Activated T-helper 17 cell treated with anti-CD3 and anti-CD28 coated beads, Interleukin-2, amount 50 U/mL, for 72 hours (primary cell): ENCODE measurements at regions not wholly inside any gene's neighbourhood (a gene's known extent, or its start where the extent isn't known, plus 50 kb on each side); places are given as distances from the start of the nearest gene placed in this dataset.

ENCODE experiments used
- ATAC-seq: fragments of 150-1000 bp; cut with Tn5 transposase; replicated peaks from 2 replicates; pipeline ENCODE4 v1.10.0; 2021; ENCODE audit warnings: mild to moderate bottlenecking, moderate library complexity
- H3K27ac Mint-ChIP-seq: one replicate; pipeline ENCODE4 v1.8.0; 2022; ENCODE audit warnings: mixed read lengths
- H3K27me3 Mint-ChIP-seq: one replicate; pipeline ENCODE4 v1.8.0; 2022; ENCODE audit warnings: mixed read lengths
- H3K36me3 Mint-ChIP-seq: one replicate; pipeline ENCODE4 v1.8.0; 2022; ENCODE audit warnings: low read depth, mild to moderate bottlenecking, mixed read lengths
- H3K4me1 Mint-ChIP-seq: one replicate; pipeline ENCODE4 v1.8.0; 2022; ENCODE audit warnings: mixed read lengths
- H3K4me3 Mint-ChIP-seq: one replicate; pipeline ENCODE4 v1.8.0; 2022; ENCODE audit warnings: mild to moderate bottlenecking, mixed read lengths
- H3K9me3 Mint-ChIP-seq: one replicate; pipeline ENCODE4 v1.8.0; 2022; ENCODE audit warnings: mixed read lengths

DNA sequence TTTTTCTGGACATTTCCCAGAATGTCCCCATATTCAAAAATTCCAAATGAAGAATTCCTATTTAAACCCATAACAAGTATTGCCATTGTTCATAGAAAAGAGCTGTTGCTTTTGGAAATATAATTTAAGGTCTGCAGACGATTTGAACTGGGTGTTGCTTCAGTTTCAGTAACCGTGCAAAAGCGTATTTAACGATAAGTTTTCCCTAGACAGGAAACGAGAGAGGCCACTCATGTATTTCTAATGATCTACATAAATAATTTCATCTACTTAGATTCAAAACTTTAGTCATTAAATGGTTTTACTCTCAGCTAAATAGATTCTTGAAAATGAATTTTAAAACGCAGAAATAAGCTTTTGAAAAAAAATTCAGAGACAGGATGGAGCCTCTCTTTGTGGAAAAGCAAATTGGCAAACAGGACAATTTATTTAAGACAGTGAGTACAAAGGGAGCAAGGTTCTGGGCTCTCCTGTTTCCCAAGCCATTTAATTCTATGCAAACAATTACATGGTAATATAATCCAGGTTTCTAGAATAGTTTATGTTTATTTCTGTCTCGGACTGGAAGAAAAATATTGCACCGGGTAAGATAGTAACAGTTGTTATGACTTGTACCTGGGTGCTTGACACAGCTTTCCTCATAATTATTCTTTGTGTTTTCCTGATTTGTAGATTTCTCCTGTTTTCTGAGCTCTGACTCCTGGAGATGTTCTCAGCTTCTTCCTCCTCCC is 263.0 kb downstream of the BAMBI start:
- Mint-ChIP-seq H3K4me1 (no peaks in the 10 kb centered on the region), H3K27ac (no peak overlapping the region), H3K9me3 (peaks cover 5% of the 10 kb centered on the region), H3K27me3 (no peaks in the 10 kb centered on the region), H3K36me3 (no peaks in the 10 kb centered on the region), H3K4me3 (no peak overlapping the region)
- ATAC-seq, result no peak

DNA sequence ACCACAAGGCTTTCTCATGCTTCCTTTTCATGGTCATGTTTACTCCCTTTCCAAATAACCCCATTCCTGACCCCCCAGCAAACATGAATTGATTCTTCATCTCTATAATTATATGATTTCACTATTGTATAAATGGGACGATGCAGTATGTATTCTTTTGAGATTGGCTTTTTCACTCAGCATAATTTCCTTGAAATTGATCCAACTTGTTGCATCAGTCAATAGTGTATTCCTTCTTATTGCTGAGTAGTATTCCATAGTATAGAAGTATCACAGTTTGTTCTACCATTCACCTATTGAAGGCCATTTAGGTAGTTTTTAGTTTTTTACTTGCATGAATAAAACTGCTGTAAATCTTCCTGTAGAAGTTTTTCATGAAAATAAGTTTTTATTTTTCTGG is 264.7 kb downstream of the BAMBI start:
- Mint-ChIP-seq H3K27ac (no peak overlapping the region), H3K27me3 (peaks cover 7% of the 10 kb centered on the region), H3K4me1 (no peaks in the 10 kb centered on the region), H3K9me3 (peaks cover 5% of the 10 kb centered on the region), H3K4me3 (no peak overlapping the region), H3K36me3 (no peaks in the 10 kb centered on the region)
- no peak for ATAC-seq

DNA sequence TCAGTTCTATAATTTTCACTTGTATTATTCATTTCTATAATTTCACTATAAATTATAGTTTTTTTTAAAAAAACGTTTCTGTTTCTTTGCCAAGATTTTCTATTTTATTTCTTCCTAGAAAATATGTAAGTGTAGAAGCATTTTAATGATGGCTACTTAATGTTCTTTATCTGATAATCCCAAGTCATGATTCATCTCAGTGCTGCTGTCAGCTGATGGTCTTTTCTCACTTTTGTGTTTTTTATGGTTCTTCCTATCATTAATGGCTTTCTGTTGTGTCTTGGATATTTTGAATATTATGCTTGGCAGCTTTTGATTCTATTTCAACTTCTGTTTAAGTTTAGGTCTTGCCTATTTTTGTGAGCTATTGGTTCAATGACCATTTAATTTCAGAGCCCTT is 268.6 kb downstream of the BAMBI start:
- H3K9me3 Mint-ChIP-seq, result peaks cover 5% of the 10 kb centered on the region
- no peaks in the 10 kb centered on the region for H3K36me3 Mint-ChIP-seq
- no peak overlapping the region for H3K27ac Mint-ChIP-seq
- H3K4me3 Mint-ChIP-seq, result no peak overlapping the region
- no peak for ATAC-seq
- peaks cover 18% of the 10 kb centered on the region for H3K27me3 Mint-ChIP-seq
- no peaks in the 10 kb centered on the region for H3K4me1 Mint-ChIP-seq

DNA sequence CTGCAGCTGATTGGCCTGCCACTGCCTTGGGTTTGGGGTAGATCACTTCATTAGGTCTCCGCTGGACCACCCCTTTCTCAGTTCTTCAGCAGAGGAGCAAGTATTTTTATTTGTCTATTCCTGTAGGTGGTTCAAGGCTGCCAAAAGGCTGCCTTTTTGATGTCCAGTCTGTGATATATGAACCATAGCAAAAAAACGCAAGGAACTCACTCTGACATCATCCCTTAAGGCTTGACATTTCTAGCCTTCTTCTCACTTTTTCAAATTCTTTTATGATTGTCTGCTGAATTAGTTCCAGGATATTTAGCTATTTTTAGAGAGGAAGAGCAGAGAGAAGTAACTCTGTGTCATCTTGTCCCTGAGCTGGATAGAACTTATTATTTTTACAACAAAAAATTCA is 269.2 kb downstream of the BAMBI start:
- Mint-ChIP-seq H3K36me3 (no peaks in the 10 kb centered on the region), H3K4me1 (no peaks in the 10 kb centered on the region), H3K27me3 (peaks cover 18% of the 10 kb centered on the region), H3K27ac (no peak overlapping the region), H3K4me3 (no peak overlapping the region), H3K9me3 (peaks cover 5% of the 10 kb centered on the region)
- no peak for ATAC-seq

DNA sequence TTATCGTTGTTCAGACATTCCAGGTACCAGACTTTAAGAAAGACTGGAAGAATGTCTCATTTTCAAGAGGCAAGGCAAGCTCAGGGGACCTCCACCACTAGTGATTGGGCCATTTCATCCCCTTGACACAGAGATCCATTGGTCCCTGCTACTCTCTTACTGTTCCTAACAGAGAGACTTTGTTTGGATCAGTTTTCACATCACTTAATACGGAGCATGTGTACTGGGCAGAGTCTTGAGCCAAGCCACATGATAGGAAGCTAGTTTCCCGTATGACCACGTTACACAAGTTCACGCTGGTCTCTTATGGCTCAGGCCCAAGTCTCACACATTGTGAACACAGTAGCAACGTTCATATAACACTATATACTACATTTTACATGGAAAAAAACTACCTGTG is 269.9 kb downstream of the BAMBI start:
- H3K27ac Mint-ChIP-seq, result no peak overlapping the region
- no peak overlapping the region for H3K4me3 Mint-ChIP-seq
- no peaks in the 10 kb centered on the region for H3K4me1 Mint-ChIP-seq
- no peak for ATAC-seq
- peaks cover 5% of the 10 kb centered on the region for H3K9me3 Mint-ChIP-seq
- no peaks in the 10 kb centered on the region for H3K36me3 Mint-ChIP-seq
- peaks cover 21% of the 10 kb centered on the region for H3K27me3 Mint-ChIP-seq

DNA sequence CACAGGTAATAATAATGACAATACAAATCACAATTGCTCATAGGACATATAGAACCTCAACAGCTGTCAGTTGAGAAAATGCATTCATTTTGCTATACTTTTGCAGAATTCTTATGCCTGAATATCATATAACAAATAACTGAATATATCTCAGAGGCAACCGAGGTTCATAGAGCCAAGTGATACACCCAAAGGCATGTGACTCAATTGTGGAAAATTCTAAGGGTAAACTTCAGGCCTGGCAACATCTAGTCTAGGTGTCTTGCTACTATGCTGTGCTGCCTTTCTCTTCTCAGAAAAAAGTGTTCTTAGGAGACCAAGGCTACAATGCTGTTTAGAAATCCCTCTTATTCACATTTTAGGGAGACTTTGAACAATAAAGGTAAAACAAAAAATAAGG is 270.7 kb downstream of the BAMBI start:
- Mint-ChIP-seq H3K36me3 (no peaks in the 10 kb centered on the region), H3K27ac (no peak overlapping the region), H3K27me3 (peaks cover 26% of the 10 kb centered on the region), H3K9me3 (peaks cover 5% of the 10 kb centered on the region), H3K4me3 (no peak overlapping the region), H3K4me1 (no peaks in the 10 kb centered on the region)
- ATAC-seq, result no peak

DNA sequence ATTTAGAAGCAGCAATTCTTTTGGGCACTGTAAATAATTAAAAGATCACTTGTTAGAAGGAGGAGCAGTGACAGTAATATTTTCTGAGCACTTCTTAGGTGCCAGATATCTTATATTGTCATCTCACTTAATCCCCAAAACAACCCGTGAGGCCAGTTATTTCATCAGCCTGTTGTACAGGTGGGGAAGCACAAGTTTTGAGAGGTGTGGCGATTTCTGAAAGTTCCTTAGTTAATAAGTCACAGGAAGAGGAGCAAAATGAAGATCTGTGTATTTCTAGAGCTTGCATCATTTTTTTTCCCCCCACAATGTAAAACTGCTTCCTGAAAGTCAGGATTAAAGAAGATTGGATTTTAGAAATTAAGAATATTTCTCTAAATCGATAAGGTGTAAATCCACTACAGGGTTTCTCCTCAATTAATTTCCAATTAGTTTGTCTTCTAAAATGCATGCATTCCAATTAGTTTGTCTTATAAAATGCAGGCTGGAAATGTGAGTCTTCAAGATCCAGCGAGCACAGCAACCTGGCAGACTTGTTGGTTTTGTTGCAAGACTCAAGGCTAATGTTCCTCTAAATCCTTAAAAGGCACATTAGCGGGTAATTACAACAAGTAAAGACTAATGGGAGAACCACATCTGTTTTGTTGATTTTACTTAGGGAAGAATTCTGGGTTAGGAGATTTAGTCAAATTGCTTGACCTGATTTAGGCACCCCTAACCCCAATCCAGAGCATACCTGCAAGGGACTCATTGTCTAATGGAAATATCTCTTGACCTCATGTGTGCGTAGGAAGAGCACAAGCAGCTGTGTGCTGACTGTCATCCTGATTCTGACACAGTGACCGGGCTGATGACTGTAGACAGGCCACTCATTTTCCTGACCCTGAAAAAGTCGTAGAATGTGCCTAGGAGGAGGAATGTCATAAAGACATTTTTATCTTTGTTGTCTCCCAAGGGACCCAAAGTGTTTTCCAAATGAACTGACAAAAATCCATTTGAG is 272.0 kb downstream of the BAMBI start:
- Mint-ChIP-seq H3K36me3 (no peaks in the 10 kb centered on the region), H3K4me3 (no peak overlapping the region), H3K27ac (no peak overlapping the region), H3K27me3 (peaks cover 36% of the 10 kb centered on the region), H3K4me1 (no peaks in the 10 kb centered on the region), H3K9me3 (peaks cover 5% of the 10 kb centered on the region)
- ATAC-seq, result no peak

DNA sequence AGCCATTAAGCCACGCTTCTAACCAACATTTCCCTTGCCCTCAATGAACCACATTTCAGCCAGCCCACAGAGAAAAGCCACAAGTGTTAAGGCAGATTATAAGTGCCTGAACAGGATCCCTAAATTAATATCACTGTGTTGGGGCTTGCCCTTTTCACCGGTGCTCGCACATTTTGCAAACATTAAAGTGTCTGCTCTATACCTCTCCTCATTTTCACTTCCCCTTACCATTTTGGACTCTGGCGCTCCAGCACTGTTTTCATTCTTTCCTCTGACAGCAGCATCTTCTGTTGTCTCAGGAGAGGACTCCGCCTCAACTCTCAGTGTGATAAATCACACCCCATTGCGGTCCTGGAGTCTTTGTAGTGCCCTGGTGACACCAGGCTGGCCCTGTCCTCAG is 274.2 kb downstream of the BAMBI start:
- no peak overlapping the region for H3K27ac Mint-ChIP-seq

DNA sequence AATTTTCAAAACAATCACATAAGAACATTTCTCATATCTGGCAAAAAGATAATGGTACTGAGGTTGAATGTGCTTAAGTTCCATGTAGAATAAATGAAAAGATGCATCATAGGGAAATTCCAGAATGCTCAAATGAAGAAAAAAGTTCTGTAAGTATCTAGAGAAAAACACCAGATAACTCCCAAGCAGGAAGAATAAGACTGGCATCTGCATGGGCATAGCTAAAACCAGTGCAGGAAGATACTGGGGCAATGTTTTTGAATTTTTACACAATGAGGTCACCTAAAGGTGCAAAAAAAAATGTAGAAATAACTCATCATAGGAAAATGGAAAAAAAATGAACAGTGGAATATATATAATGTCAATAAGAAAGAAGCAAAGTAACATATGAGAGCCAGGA is 275.2 kb downstream of the BAMBI start:
- no peak for ATAC-seq
- H3K4me3 Mint-ChIP-seq, result no peak overlapping the region
- no peaks in the 10 kb centered on the region for H3K4me1 Mint-ChIP-seq
- H3K36me3 Mint-ChIP-seq, result no peaks in the 10 kb centered on the region
- H3K27ac Mint-ChIP-seq, result no peak overlapping the region
- no peaks in the 10 kb centered on the region for H3K9me3 Mint-ChIP-seq
- H3K27me3 Mint-ChIP-seq, result peaks cover 29% of the 10 kb centered on the region

More for the DNA sequence above, 274.2 kb downstream of the BAMBI start:
- Mint-ChIP-seq H3K36me3 (no peaks in the 10 kb centered on the region), H3K4me3 (no peak overlapping the region), H3K9me3 (no peaks in the 10 kb centered on the region), H3K27me3 (peaks cover 33% of the 10 kb centered on the region), H3K4me1 (no peaks in the 10 kb centered on the region)
- ATAC-seq, result no peak

DNA sequence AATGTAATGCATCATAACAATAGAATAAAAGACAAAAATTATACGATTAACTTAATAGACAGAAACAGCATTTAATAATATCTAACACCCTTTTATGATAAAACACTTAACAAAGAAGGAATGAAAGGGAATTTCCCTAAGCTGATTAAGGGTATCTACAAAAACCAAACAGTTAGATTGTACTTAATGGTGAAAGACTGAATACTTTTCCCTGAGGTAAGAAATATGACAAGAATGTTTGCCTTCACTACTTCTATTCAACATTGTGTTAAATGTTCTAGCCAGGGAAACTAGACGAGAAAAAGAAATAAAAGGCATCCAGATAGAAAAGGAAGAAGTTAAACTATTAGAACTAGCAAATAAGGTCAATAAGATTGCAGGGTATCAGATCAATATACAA is 276.9 kb downstream of the BAMBI start:
- no peak for ATAC-seq
- H3K36me3 Mint-ChIP-seq, result no peaks in the 10 kb centered on the region
- H3K27ac Mint-ChIP-seq, result no peak overlapping the region
- no peak overlapping the region for H3K4me3 Mint-ChIP-seq
- H3K9me3 Mint-ChIP-seq, result no peaks in the 10 kb centered on the region
- peaks cover 29% of the 10 kb centered on the region for H3K27me3 Mint-ChIP-seq
- H3K4me1 Mint-ChIP-seq, result no peaks in the 10 kb centered on the region

DNA sequence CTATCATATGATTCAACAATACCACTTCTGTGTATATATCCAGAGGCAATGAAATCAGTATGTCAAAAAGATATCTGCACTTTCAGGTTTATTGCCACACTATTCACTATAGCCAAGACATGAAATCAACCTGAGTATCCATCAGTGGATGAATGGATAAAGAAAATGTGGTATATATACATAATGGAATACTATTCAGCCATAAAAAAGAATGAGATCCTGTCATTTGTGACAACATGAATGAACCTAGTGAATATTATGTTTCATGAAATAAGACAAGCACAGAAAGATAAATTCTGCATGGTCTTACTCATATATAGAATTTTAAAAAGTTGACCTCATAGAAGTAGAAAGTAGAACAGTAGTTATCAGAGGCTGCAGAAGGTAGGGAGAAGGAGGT is 281.1 kb downstream of the BAMBI start:
- ATAC-seq, result no peak
- Mint-ChIP-seq H3K4me1 (no peaks in the 10 kb centered on the region), H3K27me3 (peaks cover 18% of the 10 kb centered on the region), H3K4me3 (no peak overlapping the region), H3K36me3 (no peaks in the 10 kb centered on the region), H3K9me3 (no peaks in the 10 kb centered on the region), H3K27ac (no peak overlapping the region)

DNA sequence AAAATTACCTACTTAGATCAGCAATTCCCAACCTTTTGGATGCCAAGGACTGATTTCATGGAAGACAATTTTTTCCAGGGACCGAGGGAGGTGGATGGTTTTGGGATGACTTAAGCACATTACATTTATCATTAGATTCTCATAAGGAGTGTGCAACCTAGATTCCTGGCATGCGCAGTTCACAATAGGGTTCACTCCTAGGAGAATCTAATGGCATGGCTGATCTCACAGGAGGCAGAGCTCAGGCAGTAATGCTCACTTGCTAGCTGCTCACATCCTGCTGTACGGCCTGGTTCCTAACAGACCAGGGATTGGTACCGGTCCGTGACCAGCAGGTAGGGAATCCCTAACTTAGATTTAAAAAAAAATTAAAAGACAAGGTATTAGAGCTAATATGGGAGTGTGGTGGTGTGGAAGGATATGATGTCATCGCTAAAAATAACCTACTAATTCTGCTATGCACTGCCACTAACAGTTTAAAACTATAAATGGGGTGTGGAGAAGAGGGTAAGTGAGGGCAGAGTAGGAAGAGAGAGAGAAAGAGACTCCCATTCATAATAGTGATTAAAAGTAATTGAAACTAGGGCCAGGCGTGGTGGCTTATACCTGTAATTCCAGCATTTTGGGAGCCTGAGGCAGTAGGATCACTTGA is 282.7 kb downstream of the BAMBI start:
- no peak overlapping the region for H3K4me3 Mint-ChIP-seq
- no peaks in the 10 kb centered on the region for H3K9me3 Mint-ChIP-seq
- H3K4me1 Mint-ChIP-seq, result no peaks in the 10 kb centered on the region
- ATAC-seq, result no peak
- peaks cover 9% of the 10 kb centered on the region for H3K27me3 Mint-ChIP-seq
- H3K27ac Mint-ChIP-seq, result no peak overlapping the region
- no peaks in the 10 kb centered on the region for H3K36me3 Mint-ChIP-seq

DNA sequence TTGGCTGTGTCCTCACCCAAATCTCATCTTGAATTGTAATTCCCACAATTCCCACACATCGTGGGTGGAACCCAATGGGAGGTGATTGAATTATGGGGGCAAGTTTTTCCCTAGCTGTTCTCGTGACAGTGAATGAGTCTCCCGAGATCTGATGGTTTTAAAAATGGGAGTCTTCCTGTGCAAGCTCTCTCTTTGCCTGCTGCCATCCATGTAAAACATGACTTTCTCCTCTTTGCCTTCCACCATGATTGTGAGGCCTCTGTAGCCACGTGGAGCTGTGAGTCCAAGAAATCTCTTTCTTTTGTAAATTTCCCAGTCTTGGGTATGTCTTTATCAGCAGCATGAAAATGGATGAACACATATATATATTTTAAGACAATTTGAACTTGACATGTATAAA is 285.4 kb downstream of the BAMBI start:
- Mint-ChIP-seq H3K9me3 (no peaks in the 10 kb centered on the region), H3K36me3 (no peaks in the 10 kb centered on the region), H3K27me3 (peaks cover 9% of the 10 kb centered on the region), H3K27ac (no peak overlapping the region), H3K4me3 (no peak overlapping the region), H3K4me1 (no peaks in the 10 kb centered on the region)
- no peak for ATAC-seq

DNA sequence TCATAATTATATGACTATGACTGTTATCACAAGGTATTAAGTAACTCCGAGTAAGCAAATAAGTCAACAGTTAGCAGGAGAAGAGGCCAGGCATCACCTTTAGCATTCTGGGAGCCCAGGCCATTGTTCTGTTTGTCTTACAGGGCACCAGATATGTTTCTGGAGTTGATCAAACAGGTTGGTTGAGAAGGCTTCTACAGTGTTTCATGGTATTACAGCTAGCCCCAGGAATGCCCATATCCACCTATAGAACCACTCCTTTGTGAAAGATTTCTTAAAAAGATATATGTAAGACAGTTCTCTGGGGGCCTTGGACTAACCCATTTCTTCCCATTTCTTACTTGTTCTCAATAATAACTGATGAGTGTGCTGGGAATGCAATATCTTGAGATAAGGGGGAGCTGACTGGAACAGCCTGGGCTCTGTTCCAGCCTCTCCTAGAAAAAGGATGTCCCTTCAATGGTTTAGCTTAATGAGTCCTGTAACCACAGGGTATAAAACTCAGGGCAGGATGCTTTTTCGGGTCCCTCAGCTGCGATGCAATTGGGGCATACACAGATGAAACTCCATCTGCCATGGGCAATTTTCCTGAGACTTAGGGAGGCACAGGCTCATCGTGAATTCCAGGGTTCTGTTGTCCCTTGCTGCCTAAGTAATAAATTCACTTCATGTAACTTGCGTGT is 286.4 kb downstream of the BAMBI start:
- ATAC-seq, result no peak
- Mint-ChIP-seq H3K27me3 (peaks cover 6% of the 10 kb centered on the region), H3K36me3 (no peaks in the 10 kb centered on the region), H3K27ac (no peak overlapping the region), H3K4me3 (no peak overlapping the region), H3K4me1 (no peaks in the 10 kb centered on the region), H3K9me3 (no peaks in the 10 kb centered on the region)
